HG02571 (cell line): ENCODE measurements at regions not wholly inside any gene's neighbourhood (a gene's known extent, or its start where the extent isn't known, plus 50 kb on each side); places are given as distances from the start of the nearest gene placed in this dataset.

Experiments used
- ATAC-seq: cut with Tn5 transposase; IDR thresholded peaks from one replicate; pipeline ENCODE4 v1.9.1; 2021; ENCODE audit warnings: mild to moderate bottlenecking, moderate library complexity; ENCODE audit not compliant: unreplicated experiment

DNA sequence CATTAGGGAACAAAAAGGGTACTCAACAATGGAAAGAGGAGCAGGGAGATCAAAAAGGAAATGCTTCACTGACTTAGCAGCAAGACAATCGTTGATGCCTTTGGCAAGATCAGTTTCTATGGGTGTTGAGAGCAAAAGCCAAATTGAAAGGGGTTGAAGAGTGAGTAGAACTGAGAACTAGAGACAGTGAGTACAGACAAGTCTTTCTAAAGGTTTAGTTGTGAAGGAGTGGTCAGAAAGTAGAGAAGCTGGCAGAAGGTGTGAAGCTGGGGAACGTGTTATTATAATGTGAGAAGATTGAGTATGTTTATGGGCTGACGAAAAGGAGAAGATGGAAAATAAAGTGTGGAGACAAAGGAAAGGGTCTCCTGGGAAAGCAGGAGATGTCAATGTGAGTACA lies 221.2 kb upstream of the USP25 start:
- ATAC-seq: no peak

DNA sequence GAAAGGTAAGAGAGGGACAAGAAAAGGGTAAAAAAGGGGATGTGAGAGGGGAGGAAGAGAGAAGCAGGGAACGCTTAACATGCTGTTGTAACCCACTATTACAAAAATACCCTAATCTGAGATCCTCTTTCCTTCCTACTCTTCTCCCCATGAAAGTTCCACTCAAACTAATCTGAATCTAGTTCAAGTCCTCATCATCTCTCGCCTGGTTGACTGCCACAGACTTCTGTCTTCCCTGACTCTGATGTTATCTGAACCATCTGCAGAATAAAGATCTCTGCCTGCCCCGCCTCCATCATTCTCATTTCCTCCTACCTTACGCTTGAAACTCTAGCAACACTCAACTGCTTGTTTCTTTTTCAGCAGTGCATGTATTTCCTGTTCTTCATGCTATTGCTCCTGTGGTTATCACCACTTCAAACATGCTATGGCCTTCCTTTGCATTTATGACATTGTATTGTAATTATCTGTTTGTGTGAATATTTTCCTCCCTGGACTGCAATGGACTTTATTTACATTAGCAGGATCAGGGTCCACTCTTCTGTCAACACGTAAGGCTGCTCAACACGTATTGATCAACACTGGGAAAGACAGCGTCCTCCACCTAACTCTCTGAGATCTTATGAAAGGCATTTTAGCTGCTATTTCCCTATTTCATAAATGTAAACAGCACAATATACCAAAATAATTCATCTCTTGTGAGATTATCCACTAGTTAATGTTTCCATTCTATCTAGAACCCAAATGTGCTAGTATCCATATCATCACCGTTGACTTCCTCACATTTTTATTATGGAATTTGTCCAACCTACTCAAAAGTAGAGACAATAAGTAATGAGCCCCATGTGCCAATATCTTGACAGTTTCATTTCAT lies 215.5 kb upstream of the USP25 start:
- peak; percentile 95 for ATAC-seq

DNA sequence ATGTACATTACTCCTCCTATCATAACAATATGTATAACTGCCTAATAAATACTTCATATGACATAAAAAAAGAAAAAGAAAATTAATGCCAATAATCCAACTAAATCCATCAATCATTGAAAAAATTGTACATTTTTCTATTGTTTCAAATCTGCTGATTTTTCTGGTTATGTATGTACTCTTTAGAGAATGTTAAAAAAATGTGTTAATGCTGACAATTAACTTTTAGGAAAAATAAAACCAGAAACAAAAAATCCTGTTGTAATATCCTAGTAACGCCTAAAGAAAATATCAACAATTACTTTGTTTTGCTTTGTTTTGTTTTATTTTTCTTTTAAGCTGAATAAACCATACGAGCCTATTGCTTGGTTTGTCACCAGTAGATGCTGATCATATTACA lies 213.9 kb upstream of the USP25 start:
- no peak for ATAC-seq

DNA sequence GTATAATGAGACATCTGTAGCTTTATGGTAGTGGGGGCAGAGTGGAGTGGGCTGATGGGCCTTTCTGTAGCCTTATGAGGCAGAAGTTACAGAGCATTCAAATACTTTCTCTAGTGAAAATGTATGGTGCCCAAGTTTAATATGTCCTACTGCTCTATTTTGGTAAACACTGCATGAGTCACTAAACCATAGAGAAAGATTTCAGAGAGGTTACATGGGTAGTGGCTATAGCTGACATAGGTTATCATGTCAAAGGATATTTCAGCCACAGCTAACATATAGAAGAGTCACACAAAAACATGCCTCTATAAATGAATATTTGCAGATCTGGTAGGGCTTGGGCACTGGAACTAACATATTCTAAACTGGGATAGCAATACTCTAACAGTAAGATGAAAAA lies 212.4 kb upstream of the USP25 start:
- ATAC-seq: no peak

DNA sequence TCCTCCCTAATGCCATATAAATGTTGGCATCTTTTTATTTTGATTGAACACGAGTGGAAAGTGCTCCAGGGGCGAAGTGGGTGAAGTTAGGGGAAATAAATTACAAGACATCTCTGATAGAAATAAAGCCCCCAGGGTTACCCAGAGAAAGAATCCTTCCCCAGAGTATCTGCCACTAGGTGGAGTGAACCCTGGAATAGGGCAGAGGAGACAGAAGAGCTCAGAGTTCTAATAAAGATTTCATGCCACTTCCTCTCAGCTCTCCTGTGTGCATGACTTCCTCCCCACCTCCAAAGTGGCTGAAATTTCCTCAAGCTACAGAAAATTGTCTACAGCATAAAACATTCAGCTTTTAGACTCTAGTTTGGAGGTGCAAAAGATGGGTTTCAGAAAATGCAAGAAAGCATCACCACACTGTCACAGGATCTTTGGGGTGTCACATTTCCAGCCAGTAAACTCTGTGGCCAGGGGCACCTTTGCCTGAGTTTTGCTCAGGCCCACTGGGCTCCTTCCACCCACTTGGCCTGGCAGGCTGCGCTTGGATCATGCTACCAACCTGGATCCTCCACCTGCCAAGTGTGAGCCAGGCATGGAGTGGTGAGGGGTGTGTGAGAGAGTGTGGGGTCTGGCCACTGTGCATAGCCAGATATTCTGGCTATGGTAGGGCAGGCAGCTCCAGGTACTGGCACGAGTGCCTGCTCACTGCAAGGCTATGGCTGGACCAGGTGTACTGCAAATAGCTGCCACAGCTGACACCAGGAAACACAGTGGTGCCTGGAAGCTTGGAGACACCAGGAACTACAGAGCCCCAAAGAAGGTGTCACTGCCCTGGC lies 208.8 kb upstream of the USP25 start:
- no peak for ATAC-seq

DNA sequence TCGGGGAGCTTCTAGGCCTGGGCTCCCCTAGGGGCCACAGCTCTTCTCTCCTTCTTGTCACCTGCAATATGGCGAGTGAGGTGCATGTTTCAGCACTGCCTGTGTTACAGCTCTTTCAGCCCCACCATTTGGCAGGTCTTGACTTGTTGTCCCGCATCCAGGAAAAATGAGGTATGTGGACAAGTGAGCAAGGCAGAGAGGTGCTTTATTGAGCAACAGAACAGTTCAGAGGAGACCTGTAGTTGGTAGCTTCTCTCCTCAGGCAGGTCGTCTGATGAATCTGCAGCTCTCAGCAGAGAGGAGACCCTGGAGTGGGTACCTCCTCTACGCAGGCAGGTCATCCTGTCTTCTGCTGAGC lies 208.2 kb upstream of the USP25 start:
- no peak for ATAC-seq

DNA sequence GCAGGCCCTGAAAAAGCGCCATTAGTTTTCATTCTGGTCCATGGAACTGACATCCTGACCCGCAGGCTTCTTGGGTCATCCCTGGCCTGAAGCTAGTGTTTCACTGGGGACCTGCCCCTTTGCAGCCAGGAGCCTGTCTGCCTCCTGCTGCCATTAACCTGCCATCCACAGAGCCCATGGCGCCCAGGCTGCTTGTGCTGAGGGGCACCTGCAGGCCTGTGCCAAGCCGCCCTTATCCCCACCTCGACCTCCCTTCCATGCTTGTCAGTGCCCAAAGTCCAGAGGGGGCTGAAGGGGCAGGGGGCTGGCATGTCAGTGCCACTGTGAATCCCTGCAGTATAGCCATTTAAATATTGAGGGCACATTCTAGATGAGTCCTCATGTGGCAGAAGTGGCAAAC lies 207.6 kb upstream of the USP25 start:
- ATAC-seq: no peak

DNA sequence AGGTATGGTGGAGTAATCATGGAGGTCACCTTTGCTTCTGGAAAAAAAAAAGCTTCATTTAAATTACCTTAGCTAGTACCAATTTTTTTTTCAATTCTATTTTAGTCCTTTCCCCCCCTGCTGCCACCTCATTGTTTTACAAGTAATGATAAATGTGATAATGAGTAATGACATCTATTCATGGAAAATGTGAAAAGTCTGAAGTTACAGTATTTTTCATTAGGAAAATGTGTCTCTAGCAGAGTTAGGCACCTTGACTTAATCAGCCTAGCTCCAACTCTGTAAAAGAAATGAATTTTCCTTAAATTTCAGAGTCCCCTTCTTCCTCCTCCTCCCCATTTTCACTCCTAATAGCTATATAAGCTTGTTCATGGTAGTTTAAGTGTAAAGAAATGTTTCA lies 204.9 kb upstream of the USP25 start:
- no peak for ATAC-seq

DNA sequence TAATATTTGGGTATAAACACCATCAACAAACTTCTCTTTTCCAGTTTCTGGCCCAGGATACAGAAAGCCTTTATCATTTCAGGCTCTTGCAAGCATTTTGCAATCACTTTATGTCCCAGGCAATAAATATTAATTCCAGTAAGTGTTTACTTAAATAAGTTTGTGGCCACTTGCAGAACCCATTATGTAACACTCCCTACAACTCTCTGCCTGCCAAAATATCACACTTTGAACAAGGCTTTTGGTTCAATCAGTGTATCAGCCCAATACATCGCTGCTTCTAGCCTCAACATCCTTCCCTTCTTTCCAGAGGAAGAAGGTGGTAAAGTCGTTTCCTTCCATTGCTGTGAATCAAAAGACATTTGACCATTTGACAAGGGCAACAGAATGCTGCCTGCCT lies 203.0 kb upstream of the USP25 start:
- ATAC-seq: no peak

DNA sequence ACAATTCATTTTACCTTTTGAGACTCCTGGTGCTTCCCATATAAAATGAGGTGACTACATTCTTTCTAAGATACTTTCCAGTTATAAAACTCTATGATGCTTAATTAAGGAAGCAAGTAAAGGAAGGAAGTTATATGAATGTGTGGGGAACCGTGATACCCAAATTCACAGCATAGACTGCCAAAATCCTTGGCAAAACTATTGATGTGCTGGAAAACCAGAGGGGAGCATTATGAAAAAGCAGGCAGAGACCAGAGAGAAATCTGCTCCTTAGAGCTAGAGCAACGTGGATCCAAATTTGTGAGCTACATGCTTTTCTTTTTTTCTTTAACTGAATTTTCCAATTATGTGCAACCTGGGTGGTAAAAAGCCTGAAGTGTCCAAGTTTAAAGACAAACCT lies 201.4 kb upstream of the USP25 start:
- ATAC-seq: no peak

DNA sequence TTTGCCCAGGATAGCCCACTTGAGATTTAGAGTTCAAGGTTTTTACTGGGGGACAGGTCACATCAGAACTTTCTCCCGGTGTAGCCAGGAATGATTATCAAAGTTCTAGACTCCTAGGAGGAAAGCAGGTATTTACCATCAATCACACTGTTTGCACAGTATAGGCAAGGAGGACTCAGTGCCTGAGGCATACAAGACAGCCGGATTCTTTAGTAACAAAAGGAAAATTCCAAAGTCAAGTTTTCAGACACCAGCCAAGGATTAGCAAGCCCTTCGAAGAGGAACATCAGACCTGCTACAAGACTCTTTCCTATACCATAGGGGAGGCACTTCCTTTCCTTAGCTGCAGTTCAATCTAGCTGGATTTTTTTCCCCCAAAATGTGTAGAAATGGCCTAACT lies 197.8 kb upstream of the USP25 start:
- ATAC-seq: no peak

DNA sequence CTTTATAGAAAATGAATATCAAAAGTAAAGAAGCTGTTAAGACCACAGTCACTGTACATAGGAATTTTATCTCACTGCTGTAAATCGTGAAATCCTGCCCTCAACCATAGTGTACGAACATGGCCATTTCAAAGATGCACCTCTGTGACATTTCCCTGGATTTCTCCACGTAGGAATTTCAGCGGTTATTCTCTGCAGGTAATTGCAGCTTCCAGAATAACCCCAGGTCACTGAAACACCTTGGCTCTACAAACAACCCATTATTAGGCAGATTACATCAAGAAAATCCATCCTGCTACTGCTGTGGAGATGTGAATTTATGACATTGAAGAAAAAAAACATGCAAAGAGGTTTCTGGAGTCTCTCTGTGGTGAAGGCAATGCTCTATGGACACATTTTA lies 196.2 kb upstream of the USP25 start:
- ATAC-seq: no peak

DNA sequence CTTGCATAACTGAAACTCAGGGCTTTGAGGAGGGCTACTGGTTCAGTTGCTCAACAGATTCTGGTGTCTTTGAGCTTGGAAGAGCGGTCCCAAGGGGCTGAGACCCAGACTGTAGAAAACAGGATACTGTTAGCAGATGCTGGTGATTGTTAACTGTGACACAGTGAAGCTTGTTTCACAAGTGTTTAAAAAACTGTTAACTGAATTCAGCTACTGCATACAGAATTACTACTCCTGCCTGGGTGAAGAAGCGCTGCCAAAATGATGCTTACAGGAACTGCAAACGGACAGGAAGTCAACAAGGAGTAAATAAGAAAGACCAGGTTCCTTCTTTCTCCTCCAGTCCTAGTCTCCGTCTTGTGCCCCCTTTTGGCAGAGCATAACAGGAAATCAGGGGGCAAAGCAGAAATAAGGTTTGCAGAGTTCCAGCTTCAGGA lies 195.3 kb upstream of the USP25 start:
- no peak for ATAC-seq

DNA sequence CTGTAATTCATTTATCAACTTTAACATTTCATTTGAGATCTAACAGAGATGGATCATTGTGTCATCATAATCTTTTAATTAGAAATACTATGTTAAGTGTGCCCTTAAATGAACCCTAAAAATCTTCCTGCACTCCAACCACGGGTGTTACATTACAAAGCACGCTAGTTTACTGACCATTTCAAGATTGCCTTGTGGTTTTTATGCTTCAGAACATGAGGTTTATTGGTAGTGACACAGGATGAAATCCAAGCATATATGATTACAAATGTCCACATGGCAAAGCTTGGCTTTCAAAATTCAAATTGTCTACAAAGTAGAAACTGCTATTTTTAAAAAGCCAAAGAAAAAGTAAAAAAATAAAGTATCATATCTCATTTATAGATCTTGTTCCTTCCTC lies 190.4 kb upstream of the USP25 start:
- ATAC-seq: no peak

DNA sequence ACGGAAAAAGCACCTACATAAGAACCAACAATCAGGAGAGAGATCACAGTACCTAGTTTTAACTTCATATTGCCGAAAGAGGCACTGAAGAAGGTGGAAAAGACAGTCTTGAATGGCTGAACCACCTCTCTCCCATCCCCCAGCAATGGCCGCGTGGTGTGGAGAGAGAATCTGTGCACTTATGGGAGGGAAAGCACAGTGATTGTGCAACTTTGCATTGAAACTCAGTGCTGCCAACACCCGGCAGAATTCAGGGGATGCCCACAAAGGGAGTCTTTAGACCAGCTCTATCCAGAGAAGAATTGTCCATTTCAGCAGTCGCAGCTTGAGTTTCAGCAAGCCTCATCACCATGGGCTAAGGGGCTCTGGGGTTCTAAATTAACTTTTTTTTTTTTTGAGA lies 186.3 kb upstream of the USP25 start:
- no peak for ATAC-seq

DNA sequence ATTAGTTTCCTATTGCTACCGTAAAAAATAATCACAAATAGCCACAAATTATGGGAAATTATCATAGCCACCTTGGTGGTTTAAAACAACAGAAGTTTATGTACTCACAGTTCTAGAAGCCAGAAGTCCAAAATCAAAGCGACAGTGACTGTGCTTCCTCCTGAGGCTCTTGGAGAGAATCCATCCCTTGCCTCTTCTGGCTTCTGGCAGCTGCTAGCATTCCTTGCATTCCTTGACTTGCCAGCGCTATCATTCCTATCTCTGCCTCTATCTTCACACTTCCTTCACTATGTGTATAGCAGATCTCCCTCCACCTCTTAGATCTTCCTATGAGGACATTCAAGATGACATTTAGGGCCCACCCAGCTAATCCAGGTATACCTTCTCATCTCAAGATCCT lies 180.1 kb upstream of the USP25 start:
- ATAC-seq: no peak

DNA sequence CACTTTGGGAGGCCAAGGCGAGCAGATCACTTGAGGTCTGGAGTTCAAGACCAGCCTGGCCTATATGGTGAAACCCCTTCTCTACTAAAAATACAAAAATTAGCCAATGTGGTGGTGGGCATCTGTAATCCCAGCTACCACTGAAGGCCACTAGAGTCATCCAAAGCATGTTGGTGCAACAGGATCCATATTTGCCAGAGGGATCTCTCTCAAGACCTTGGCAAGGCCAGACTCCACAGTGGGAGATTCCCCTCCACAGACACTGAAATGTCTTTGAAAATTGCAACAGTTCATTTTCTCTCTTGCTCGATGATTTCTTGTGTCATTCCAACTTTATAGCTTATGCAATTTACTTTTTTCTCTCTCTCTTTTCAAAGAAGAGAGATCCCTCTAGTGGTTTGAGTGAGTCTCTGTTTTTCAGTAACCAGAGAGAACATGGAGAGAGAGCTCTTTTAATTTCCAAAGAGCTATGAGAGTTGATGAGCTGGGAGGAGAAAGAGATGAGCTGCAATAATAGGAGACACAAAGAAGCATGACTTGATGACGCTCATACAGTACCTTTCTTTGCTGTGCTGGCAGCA lies 176.8 kb upstream of the USP25 start:
- no peak for ATAC-seq

DNA sequence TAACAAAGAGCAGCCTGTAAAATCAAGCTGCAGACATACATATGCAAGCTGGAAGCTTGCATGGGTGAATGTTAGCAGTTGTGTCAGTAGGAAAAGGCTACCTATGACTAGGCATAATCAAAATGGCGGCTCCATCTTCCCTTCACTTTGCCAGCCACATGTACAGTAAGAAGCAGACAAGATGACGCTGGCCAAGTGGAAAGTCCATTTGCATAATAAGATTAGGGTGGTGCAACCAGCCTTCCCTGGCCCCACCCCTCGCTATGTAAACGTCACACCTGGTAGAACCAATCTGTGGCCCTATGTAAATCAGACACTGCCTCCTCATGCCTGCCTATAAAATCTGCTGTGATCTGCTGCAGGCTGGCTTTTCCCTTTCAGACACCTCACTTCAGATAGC lies 171.9 kb upstream of the USP25 start:
- ATAC-seq: no peak

DNA sequence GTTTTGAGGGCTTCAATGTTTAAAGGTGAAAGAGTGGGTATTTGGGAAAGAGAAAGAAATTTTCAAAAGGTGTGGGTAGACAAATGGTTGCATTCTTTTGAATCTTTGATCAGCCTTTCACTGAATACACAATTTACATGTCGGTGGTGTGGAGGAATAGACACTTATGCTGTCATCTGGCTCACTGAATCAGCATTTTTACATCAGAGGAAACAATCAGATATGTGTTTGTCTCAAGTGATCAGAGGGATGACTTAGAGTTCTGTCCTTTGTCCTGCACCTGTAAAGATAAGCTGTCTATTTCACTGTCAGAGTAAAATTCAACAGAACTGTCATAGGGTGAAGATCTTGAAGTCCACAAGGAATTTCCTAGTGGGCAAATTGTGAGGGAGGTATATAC lies 170.9 kb upstream of the USP25 start:
- no peak for ATAC-seq

DNA sequence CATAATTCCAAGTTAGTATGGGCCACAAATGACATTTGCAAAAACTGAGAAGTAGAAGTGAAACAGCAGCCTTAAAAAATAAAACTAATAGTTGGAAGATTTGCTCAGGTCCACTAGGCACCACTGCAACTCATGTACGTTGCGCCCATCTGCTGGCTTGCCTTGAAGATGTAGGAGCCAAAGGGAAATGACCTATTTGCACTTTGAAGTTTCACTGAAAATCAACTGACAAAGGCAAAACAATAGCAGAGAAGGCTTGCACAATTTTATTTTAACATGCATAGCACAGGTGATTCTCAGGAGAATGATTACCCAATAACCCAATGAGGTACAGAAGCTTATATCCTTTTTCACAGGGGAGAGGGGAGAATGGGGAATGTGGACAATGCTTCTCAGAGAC lies 170.1 kb upstream of the USP25 start:
- no peak for ATAC-seq

DNA sequence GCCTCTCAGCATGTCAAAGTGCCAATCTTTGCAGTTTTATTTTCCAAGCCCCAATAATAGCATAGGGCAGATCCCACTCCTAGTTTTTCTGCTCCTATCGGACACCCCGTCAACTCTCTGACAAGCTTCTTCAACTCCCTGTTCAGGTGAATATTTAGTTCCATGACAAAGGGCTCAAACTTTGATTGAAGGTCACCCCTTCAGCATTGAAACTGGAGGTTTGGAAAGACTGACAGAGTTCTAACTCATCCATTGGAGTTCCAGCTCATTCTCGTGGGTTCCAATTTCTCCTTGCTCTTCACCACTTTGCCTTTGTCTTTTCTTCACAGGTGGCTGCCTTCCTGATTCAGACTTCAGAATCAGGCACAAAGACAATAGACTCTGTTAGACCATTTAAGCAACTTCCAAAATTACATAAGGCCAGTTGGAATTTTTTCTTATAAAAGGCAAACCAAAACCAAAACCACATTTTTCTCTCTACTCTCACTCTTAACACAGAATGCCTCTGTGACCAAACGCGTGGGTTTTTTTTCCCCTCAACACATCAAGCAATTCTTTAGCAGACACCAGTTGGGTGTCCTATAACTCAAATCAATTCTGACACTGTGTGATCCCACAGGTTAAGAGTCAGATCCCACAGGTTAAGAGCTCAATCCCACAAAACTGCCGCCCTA lies 169.3 kb upstream of the USP25 start:
- ATAC-seq: no peak
